ENCODE measurements at regions not wholly inside any gene's neighbourhood (a gene's known extent, or its start where the extent isn't known, plus 50 kb on each side); places are given as distances from the start of the nearest gene placed in this dataset.
"Not testable (repeated sequence)": the region's sequence is repeated elsewhere in the genome, so short reads cannot be mapped to it uniquely, and the experiment has no call there.

GRCh38 chrX:9368262-9368661, 96.6 kb upstream of the TBL1X start:
- no peak for TF ChIP-seq CTCF (IDR thresholded peaks at IDR 0.05; ENCODE audit: borderline replicate concordance, insufficient read depth, low read depth, low read length)
- H3K4me3 ChIP-seq (ENCODE audit: low read depth, low read length) = no peak overlapping the region

GRCh38 chrX:9369802-9370291, 95.0 kb upstream of the TBL1X start:
- H3K4me3 ChIP-seq (ENCODE audit: low read depth, low read length) = no peak overlapping the region
- TF ChIP-seq CTCF (IDR thresholded peaks at IDR 0.05; ENCODE audit: borderline replicate concordance, insufficient read depth, low read depth, low read length) = no peak

GRCh38 chrX:9370893-9371292, 94.0 kb upstream of the TBL1X start:
- H3K4me3 ChIP-seq (ENCODE audit: low read depth, low read length) = no peak overlapping the region
- TF ChIP-seq CTCF (IDR thresholded peaks at IDR 0.05; ENCODE audit: borderline replicate concordance, insufficient read depth, low read depth, low read length) = no peak

DNA sequence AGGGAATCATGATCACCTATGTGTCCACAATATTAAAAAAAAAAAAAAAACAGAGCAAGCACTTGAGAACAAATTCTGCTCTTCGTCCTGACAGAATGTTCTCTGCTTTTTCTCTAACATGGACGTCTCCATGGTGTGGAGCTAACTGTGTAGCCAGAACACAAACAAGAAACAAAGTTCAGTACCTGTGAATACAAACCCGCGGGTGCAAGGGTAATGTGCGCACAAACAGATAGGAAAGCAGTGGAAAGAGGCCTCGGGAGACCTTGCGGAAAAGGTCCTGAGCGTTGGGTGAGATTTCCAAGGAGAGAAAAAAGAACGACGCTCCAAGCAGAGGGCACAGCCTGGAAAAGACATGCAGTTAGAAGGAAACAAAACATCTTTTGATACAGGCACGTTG, 92.0 kb upstream of the TBL1X start:
- no peak overlapping the region for H3K4me3 ChIP-seq (ENCODE audit: low read depth, low read length)
- no peak for TF ChIP-seq CTCF (IDR thresholded peaks at IDR 0.05; ENCODE audit: borderline replicate concordance, insufficient read depth, low read depth, low read length)

DNA sequence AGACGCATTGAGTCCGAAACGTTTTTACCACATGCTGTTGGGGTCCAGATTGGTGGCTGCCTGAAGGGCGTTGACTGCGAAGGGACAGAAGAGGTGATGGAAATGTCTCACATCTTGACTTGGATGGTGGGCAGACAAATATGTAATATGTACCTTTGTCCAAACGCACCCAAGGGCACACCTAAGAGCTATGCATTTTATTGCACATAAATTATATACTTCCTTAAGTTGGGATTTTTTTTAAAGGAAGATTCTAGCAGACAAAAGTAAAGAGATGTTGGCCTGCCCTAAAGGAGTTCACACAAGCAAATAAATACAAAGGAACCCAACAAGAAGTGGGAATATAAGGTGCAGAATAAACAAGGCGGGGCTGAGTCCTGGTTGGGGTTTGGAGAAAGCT, 91.1 kb upstream of the TBL1X start:
- no peak for TF ChIP-seq CTCF (IDR thresholded peaks at IDR 0.05; ENCODE audit: borderline replicate concordance, insufficient read depth, low read depth, low read length)
- H3K4me3 ChIP-seq (ENCODE audit: low read depth, low read length) = no peak overlapping the region

GRCh38 chrX:9374555-9374954, 90.3 kb upstream of the TBL1X start:
- H3K4me3 ChIP-seq (ENCODE audit: low read depth, low read length) = no peak overlapping the region
- TF ChIP-seq CTCF (IDR thresholded peaks at IDR 0.05; ENCODE audit: borderline replicate concordance, insufficient read depth, low read depth, low read length) = no peak

- no peak overlapping the region for H3K4me3 ChIP-seq (ENCODE audit: low read depth, low read length)
- TF ChIP-seq CTCF (IDR thresholded peaks at IDR 0.05; ENCODE audit: borderline replicate concordance, insufficient read depth, low read depth, low read length) = no peak
These were observed 88.7 kb upstream of the TBL1X start for GRCh38 chrX:9376111-9376510.

DNA sequence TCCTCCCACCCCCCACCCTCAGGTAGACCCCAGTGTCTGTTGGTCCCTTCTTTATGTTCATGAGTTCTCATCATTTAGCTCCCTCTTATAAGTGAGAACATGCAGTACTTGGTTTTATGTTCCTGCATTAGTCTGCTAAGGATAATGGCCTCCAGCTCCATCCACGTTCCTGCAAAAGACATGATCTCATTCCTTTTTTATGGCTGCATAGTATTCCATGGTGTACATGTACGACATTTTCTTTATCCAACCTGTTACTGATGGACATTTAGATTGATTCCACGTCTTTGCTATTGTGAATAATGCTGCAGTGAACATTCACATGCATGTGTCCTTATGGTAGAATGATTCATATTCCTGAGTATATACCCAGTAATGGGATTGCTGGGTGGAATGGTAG, 87.6 kb upstream of the TBL1X start:
- H3K4me3 ChIP-seq (ENCODE audit: low read depth, low read length) = not testable (repeated sequence)

Data from GM12875 (cell line).